ENCODE measurements at regions not wholly inside any gene's neighbourhood (a gene's known extent, or its start where the extent isn't known, plus 50 kb on each side); places are given as distances from the start of the nearest gene placed in this dataset.
"Not testable (repeated sequence)": the region's sequence is repeated elsewhere in the genome, so short reads cannot be mapped to it uniquely, and the experiment has no call there.

- H3K9me3 ChIP-seq (ENCODE audit: low read length); H3K4me2 ChIP-seq (ENCODE audit: low read depth, low read length); DNase-seq (ENCODE audit: low spot score); ATAC-seq; H3K27me3 ChIP-seq (ENCODE audit: control insufficient read depth in 1 of 2, insufficient read depth in 2 of 2, low read length in 2 of 2); CTCF ChIA-PET (ENCODE audit: low intra/inter-chr PET ratio, low total read pairs); H3K79me2 ChIP-seq (ENCODE audit: insufficient read depth, low read length); H3K4me1 ChIP-seq (ENCODE audit: insufficient read depth, low read length); H3K27ac ChIP-seq (ENCODE audit: extremely low read length, insufficient read depth, low read length); POLR2A ChIA-PET; H4K20me1 ChIP-seq (ENCODE audit: insufficient read depth, low read length); H3K36me3 ChIP-seq (replicated peaks in 1 of 2; ENCODE audit: control insufficient read depth in 1 of 2, insufficient read depth in 2 of 2, low read length in 2 of 2); intact Hi-C loops (cut with micrococcal nuclease; ENCODE audit: unreplicated experiment); H2AFZ ChIP-seq (ENCODE audit: low read length); in situ Hi-C loops (cut with HindIII; ENCODE audit: extremely low pct_ligation_motif_present, low pct_unique_long_range_greater_than_20kb); BruUV-seq (replicated peaks); FAIRE-seq; H3K4me3 ChIP-seq (replicated peaks in 1 of 3; ENCODE audit: insufficient read depth in 1 of 3, low read depth in 2 of 3, low read length in 3 of 3); H3K9ac ChIP-seq (ENCODE audit: insufficient read depth, low read depth, low read length); TF ChIP-seq ATF7 (CRISPR knock-in tag; IDR thresholded peaks at IDR 0.05): not testable (repeated sequence)
- peak; percentile 83 for TF ChIP-seq ZNF24 (IDR thresholded peaks at IDR 0.05)
- TF ChIP-seq ATF7 (IDR thresholded peaks at IDR 0.05): peak; percentile 80
Measured at GRCh38 chr7:65651826-65652592, 220.9 kb upstream of the VKORC1L1 start.

GRCh38 chr7:65652669-65653068, 220.2 kb upstream of the VKORC1L1 start:
- BruUV-seq (replicated peaks): not testable (repeated sequence)

GRCh38 chr7:65656494-65657188, 216.2 kb upstream of the VKORC1L1 start:
- BruUV-seq (replicated peaks); H3K27ac ChIP-seq (ENCODE audit: extremely low read length, insufficient read depth, low read length); POLR2A ChIA-PET; CTCF ChIA-PET (ENCODE audit: low intra/inter-chr PET ratio, low total read pairs); H3K79me2 ChIP-seq (ENCODE audit: insufficient read depth, low read length); H3K9me3 ChIP-seq (ENCODE audit: low read length); H3K4me1 ChIP-seq (ENCODE audit: insufficient read depth, low read length); H4K20me1 ChIP-seq (ENCODE audit: insufficient read depth, low read length); H3K36me3 ChIP-seq (replicated peaks in 1 of 2; ENCODE audit: control insufficient read depth in 1 of 2, insufficient read depth in 2 of 2, low read length in 2 of 2); H3K9ac ChIP-seq (ENCODE audit: insufficient read depth, low read depth, low read length); H3K27me3 ChIP-seq (ENCODE audit: control insufficient read depth in 1 of 2, insufficient read depth in 2 of 2, low read length in 2 of 2); in situ Hi-C loops (cut with HindIII; ENCODE audit: extremely low pct_ligation_motif_present, low pct_unique_long_range_greater_than_20kb); DNase-seq (ENCODE audit: low spot score); H3K4me3 ChIP-seq (replicated peaks in 1 of 3; ENCODE audit: insufficient read depth in 1 of 3, low read depth in 2 of 3, low read length in 3 of 3); H3K4me2 ChIP-seq (ENCODE audit: low read depth, low read length); intact Hi-C loops (cut with micrococcal nuclease; ENCODE audit: unreplicated experiment); H2AFZ ChIP-seq (ENCODE audit: low read length); FAIRE-seq: not testable (repeated sequence)
- peak; percentile 31; the same call in 1 of the 3 replicates for ATAC-seq
- no CpG with 5 or more reads among the region's 5 CpGs for WGBS (ENCODE audit: low lambda C conversion rate)

More at GRCh38 chr7:65652669-65653068, 220.2 kb upstream of the VKORC1L1 start:
- in situ Hi-C loops (cut with HindIII; ENCODE audit: extremely low pct_ligation_motif_present, low pct_unique_long_range_greater_than_20kb); H3K36me3 ChIP-seq (replicated peaks in 1 of 2; ENCODE audit: control insufficient read depth in 1 of 2, insufficient read depth in 2 of 2, low read length in 2 of 2); H3K27ac ChIP-seq (ENCODE audit: extremely low read length, insufficient read depth, low read length); ATAC-seq; FAIRE-seq; H3K27me3 ChIP-seq (ENCODE audit: control insufficient read depth in 1 of 2, insufficient read depth in 2 of 2, low read length in 2 of 2); H3K4me2 ChIP-seq (ENCODE audit: low read depth, low read length); H4K20me1 ChIP-seq (ENCODE audit: insufficient read depth, low read length); H3K79me2 ChIP-seq (ENCODE audit: insufficient read depth, low read length); H3K4me3 ChIP-seq (replicated peaks in 1 of 3; ENCODE audit: insufficient read depth in 1 of 3, low read depth in 2 of 3, low read length in 3 of 3); intact Hi-C loops (cut with micrococcal nuclease; ENCODE audit: unreplicated experiment); H3K9ac ChIP-seq (ENCODE audit: insufficient read depth, low read depth, low read length); CTCF ChIA-PET (ENCODE audit: low intra/inter-chr PET ratio, low total read pairs); H2AFZ ChIP-seq (ENCODE audit: low read length); DNase-seq (ENCODE audit: low spot score); POLR2A ChIA-PET; H3K9me3 ChIP-seq (ENCODE audit: low read length); H3K4me1 ChIP-seq (ENCODE audit: insufficient read depth, low read length): not testable (repeated sequence)
- WGBS (ENCODE audit: low lambda C conversion rate): no CpG with 5 or more reads among the region's 1 CpG

GRCh38 chr7:65683362-65683761, 189.5 kb upstream of the VKORC1L1 start:
- in situ Hi-C loops (cut with HindIII; ENCODE audit: extremely low pct_ligation_motif_present, low pct_unique_long_range_greater_than_20kb); H3K27ac ChIP-seq (ENCODE audit: extremely low read length, insufficient read depth, low read length); H3K4me2 ChIP-seq (ENCODE audit: low read depth, low read length); FAIRE-seq; H3K4me1 ChIP-seq (ENCODE audit: insufficient read depth, low read length); H3K4me3 ChIP-seq (replicated peaks in 1 of 3; ENCODE audit: insufficient read depth in 1 of 3, low read depth in 2 of 3, low read length in 3 of 3); H3K9ac ChIP-seq (ENCODE audit: insufficient read depth, low read depth, low read length); H3K27me3 ChIP-seq (ENCODE audit: control insufficient read depth in 1 of 2, insufficient read depth in 2 of 2, low read length in 2 of 2); ATAC-seq; intact Hi-C loops (cut with micrococcal nuclease; ENCODE audit: unreplicated experiment); CTCF ChIA-PET (ENCODE audit: low intra/inter-chr PET ratio, low total read pairs); H2AFZ ChIP-seq (ENCODE audit: low read length); BruUV-seq (replicated peaks); H3K9me3 ChIP-seq (ENCODE audit: low read length); DNase-seq (ENCODE audit: low spot score); H3K36me3 ChIP-seq (replicated peaks in 1 of 2; ENCODE audit: control insufficient read depth in 1 of 2, insufficient read depth in 2 of 2, low read length in 2 of 2); H4K20me1 ChIP-seq (ENCODE audit: insufficient read depth, low read length); POLR2A ChIA-PET; H3K79me2 ChIP-seq (ENCODE audit: insufficient read depth, low read length): not testable (repeated sequence)
- 56% methylated on average over 6 of the region's 6 CpGs for WGBS (ENCODE audit: low lambda C conversion rate)
